ENCODE measurements at regions not wholly inside any gene's neighbourhood (a gene's known extent, or its start where the extent isn't known, plus 50 kb on each side); places are given as distances from the start of the nearest gene placed in this dataset.
"Not testable (repeated sequence)": the region's sequence is repeated elsewhere in the genome, so short reads cannot be mapped to it uniquely, and the experiment has no call there.

GRCh38 chr2:222351035-222351434, 52.2 kb upstream of the PAX3 start:
- DNase-seq, result no peak

GRCh38 chr2:222352981-222353380, 54.2 kb upstream of the PAX3 start:
- DNase-seq, result no peak

- DNase-seq, result no peak
Measured at GRCh38 chr2:222353993-222354392, 55.2 kb upstream of the PAX3 start.

GRCh38 chr2:222355860-222356259, 57.1 kb upstream of the PAX3 start:
- DNase-seq, result no peak

- no peak for DNase-seq
Measured at GRCh38 chr2:222357930-222358329, 59.1 kb upstream of the PAX3 start.

GRCh38 chr2:222358876-222359275, 60.1 kb upstream of the PAX3 start:
- peak; percentile 83 for DNase-seq

- DNase-seq, result no peak
Measured at GRCh38 chr2:222360146-222360545, 61.3 kb upstream of the PAX3 start.

- DNase-seq, result no peak
Measured at GRCh38 chr2:222360997-222361396, 62.2 kb upstream of the PAX3 start.

GRCh38 chr2:222361787-222362186, 62.6 kb upstream of the SGPP2 start:
- DNase-seq, result no peak

GRCh38 chr2:222362336-222362735, 62.0 kb upstream of the SGPP2 start:
- DNase-seq, result no peak

- peak; percentile 47 for DNase-seq
Measured at GRCh38 chr2:222364285-222364895, 60.0 kb upstream of the SGPP2 start.

GRCh38 chr2:222368280-222368679, 56.1 kb upstream of the SGPP2 start:
- not testable (repeated sequence) for DNase-seq

- DNase-seq, result no peak
Measured at GRCh38 chr2:222372993-222373392, 51.4 kb upstream of the SGPP2 start.

Measured in GF-D8 (cell line).